ENCODE measurements at regions not wholly inside any gene's neighbourhood (a gene's known extent, or its start where the extent isn't known, plus 50 kb on each side); places are given as distances from the start of the nearest gene placed in this dataset.

DNA sequence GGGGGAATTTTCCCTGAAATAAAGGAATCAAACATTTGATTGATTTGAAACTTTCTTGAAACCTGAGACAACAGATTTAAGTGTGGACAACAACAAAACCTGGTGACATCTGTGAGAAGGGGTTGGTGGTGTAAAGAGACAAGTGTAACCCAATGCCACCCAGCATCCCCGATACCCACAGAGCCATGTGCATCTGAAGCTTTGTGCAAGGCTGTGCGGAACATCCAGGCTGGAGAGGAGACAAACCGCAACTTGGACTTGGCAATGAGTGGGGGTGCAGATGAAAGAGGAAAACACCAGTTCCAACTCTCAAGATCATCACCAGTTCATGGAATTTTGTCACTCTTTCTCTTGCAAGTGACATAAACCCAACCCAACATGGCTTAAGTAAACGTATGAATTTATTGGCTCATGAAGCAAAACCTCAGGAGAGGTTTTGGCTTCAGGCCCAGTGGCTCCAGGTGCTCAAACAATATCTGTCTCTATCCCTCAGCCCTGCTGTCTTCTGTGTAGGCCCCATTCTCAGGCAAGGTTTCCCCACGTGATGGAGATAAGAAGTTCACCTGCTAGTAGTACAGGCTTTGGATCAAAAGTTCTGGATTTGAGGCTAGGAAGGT is 55.2 kb upstream of the NTF3 start:
- TF ChIP-seq, protein P1, sequence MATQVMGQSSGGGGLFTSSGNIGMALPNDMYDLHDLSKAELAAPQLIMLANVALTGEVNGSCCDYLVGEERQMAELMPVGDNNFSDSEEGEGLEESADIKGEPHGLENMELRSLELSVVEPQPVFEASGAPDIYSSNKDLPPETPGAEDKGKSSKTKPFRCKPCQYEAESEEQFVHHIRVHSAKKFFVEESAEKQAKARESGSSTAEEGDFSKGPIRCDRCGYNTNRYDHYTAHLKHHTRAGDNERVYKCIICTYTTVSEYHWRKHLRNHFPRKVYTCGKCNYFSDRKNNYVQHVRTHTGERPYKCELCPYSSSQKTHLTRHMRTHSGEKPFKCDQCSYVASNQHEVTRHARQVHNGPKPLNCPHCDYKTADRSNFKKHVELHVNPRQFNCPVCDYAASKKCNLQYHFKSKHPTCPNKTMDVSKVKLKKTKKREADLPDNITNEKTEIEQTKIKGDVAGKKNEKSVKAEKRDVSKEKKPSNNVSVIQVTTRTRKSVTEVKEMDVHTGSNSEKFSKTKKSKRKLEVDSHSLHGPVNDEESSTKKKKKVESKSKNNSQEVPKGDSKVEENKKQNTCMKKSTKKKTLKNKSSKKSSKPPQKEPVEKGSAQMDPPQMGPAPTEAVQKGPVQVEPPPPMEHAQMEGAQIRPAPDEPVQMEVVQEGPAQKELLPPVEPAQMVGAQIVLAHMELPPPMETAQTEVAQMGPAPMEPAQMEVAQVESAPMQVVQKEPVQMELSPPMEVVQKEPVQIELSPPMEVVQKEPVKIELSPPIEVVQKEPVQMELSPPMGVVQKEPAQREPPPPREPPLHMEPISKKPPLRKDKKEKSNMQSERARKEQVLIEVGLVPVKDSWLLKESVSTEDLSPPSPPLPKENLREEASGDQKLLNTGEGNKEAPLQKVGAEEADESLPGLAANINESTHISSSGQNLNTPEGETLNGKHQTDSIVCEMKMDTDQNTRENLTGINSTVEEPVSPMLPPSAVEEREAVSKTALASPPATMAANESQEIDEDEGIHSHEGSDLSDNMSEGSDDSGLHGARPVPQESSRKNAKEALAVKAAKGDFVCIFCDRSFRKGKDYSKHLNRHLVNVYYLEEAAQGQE (IDR thresholded peaks at IDR 0.05; ENCODE audit: low read depth, low read length) = no peak
- TF ChIP-seq, protein P2, sequence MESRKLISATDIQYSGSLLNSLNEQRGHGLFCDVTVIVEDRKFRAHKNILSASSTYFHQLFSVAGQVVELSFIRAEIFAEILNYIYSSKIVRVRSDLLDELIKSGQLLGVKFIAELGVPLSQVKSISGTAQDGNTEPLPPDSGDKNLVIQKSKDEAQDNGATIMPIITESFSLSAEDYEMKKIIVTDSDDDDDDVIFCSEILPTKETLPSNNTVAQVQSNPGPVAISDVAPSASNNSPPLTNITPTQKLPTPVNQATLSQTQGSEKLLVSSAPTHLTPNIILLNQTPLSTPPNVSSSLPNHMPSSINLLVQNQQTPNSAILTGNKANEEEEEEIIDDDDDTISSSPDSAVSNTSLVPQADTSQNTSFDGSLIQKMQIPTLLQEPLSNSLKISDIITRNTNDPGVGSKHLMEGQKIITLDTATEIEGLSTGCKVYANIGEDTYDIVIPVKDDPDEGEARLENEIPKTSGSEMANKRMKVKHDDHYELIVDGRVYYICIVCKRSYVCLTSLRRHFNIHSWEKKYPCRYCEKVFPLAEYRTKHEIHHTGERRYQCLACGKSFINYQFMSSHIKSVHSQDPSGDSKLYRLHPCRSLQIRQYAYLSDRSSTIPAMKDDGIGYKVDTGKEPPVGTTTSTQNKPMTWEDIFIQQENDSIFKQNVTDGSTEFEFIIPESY (IDR thresholded peaks at IDR 0.05; ENCODE audit: borderline replicate concordance, low read depth) = no peak
- TF ChIP-seq, protein P3, sequence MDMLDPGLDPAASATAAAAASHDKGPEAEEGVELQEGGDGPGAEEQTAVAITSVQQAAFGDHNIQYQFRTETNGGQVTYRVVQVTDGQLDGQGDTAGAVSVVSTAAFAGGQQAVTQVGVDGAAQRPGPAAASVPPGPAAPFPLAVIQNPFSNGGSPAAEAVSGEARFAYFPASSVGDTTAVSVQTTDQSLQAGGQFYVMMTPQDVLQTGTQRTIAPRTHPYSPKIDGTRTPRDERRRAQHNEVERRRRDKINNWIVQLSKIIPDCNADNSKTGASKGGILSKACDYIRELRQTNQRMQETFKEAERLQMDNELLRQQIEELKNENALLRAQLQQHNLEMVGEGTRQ (IDR thresholded peaks at IDR 0.05; ENCODE audit: borderline replicate concordance, low read depth, low read length) = no peak
- TF ChIP-seq TEAD4 (IDR thresholded peaks at IDR 0.05; ENCODE audit: borderline replicate concordance, insufficient read depth) (no peak), FOXJ3 (CRISPR knock-in tag; IDR thresholded peaks at IDR 0.05) (no peak), RCOR1 (IDR thresholded peaks at IDR 0.05; ENCODE audit: low read length) (no peak), YY1 (IDR thresholded peaks at IDR 0.05; ENCODE audit: low read depth) (no peak), GATA2 (CRISPR knock-in tag; IDR thresholded peaks at IDR 0.05) (no peak), SMC3 (IDR thresholded peaks at IDR 0.05; ENCODE audit: low read depth, low read length) (no peak), EZH2phosphoT487 (IDR thresholded peaks at IDR 0.05; ENCODE audit: borderline replicate concordance, low read depth) (no peak), POLR2AphosphoS5 (IDR thresholded peaks at IDR 0.05; ENCODE audit: low read depth, low read length) (no peak), EP300 (IDR thresholded peaks at IDR 0.05; ENCODE audit: borderline replicate concordance in 1 of 2, low read depth in 1 of 2, low read length in 1 of 2) (no peak)
- TF ChIP-seq, protein P4, sequence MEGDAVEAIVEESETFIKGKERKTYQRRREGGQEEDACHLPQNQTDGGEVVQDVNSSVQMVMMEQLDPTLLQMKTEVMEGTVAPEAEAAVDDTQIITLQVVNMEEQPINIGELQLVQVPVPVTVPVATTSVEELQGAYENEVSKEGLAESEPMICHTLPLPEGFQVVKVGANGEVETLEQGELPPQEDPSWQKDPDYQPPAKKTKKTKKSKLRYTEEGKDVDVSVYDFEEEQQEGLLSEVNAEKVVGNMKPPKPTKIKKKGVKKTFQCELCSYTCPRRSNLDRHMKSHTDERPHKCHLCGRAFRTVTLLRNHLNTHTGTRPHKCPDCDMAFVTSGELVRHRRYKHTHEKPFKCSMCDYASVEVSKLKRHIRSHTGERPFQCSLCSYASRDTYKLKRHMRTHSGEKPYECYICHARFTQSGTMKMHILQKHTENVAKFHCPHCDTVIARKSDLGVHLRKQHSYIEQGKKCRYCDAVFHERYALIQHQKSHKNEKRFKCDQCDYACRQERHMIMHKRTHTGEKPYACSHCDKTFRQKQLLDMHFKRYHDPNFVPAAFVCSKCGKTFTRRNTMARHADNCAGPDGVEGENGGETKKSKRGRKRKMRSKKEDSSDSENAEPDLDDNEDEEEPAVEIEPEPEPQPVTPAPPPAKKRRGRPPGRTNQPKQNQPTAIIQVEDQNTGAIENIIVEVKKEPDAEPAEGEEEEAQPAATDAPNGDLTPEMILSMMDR (IDR thresholded peaks at IDR 0.05) = no peak
